AG09319 (cell line): ENCODE measurements at regions not wholly inside any gene's neighbourhood (a gene's known extent, or its start where the extent isn't known, plus 50 kb on each side); places are given as distances from the start of the nearest gene placed in this dataset.

Source experiments
- DNase-seq: peaks from one replicate; pipeline ENCODE4 v3.0.0-alpha.2; 2010; ENCODE audit warnings: low read depth; ENCODE audit errors: extremely low read depth
- TF ChIP-seq, protein P1 (sequence below): IDR thresholded peaks from 2 replicates; pipeline ENCODE4 v1.5.1; 2011; ENCODE audit warnings: low read depth, mild to moderate bottlenecking, inconsistent platforms, low read length, moderate library complexity

DNA sequence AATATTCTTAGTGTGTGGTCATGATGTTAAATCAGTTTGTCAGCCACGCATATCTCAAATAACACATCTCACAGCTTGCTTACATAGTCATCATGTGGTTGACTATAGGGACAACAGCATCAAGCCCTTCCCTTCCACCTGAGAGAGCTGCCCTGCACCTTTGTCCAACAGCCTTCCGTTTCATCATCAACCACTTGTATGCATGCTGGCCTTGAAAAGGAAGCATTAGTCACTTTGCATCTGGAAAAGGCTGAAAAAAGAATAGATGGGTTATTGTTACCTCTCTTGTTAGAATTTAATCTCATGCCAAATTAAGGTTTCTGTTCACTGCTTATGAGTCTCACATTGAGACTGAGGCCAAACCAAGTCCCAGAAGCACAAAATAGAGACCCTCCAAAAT lies 1586.5 kb upstream of the SEL1L start:
- no peak for DNase-seq

DNA sequence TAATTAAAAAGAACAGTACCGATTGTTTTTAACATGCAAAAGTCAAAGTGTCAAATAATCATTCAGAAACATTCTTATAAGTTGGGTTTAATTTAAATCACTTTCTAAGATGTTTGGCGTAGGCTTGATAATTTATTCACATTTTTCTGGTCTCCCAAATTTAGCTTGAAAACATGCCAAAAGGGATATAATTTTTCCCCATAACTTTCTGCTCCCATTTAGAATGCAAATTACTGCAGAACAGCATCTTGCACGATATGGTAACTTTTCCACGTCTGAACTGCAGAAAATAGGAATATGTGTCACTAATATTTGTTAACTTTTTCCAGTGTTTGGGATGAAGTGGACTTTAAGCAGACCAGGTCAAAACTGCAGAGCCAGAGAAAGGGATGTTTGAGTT lies 1592.4 kb upstream of the SEL1L start:
- TF ChIP-seq, protein P1, sequence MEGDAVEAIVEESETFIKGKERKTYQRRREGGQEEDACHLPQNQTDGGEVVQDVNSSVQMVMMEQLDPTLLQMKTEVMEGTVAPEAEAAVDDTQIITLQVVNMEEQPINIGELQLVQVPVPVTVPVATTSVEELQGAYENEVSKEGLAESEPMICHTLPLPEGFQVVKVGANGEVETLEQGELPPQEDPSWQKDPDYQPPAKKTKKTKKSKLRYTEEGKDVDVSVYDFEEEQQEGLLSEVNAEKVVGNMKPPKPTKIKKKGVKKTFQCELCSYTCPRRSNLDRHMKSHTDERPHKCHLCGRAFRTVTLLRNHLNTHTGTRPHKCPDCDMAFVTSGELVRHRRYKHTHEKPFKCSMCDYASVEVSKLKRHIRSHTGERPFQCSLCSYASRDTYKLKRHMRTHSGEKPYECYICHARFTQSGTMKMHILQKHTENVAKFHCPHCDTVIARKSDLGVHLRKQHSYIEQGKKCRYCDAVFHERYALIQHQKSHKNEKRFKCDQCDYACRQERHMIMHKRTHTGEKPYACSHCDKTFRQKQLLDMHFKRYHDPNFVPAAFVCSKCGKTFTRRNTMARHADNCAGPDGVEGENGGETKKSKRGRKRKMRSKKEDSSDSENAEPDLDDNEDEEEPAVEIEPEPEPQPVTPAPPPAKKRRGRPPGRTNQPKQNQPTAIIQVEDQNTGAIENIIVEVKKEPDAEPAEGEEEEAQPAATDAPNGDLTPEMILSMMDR, result no peak

More for the DNA sequence above, 1586.5 kb upstream of the SEL1L start:
- TF ChIP-seq, protein P1, result no peak

GRCh38 chr14:83128783-83129182 lies 1595.1 kb upstream of the SEL1L start:
- TF ChIP-seq, protein P1, result no peak
- no peak for DNase-seq

More for the DNA sequence above, 1592.4 kb upstream of the SEL1L start:
- no peak for DNase-seq

DNA sequence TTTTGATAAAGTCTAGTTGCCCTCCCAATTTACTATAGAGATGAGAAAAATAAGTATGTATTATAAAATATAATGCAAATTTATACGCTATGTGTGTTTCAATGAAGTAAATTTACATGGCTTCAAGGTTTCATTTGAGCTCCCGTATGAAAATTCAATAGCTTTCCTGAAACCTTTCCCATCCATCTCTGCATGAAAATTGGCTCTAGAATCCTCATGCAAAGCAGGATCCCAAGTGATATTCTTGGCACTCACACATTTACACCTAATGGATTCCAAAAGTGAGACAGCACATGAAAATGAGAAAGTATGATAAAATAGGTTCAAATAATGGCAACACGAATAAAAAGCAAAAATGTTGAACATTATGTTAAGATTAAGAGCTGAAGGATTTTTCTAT lies 1595.8 kb upstream of the SEL1L start:
- TF ChIP-seq, protein P1, result no peak
- no peak for DNase-seq

- TF ChIP-seq, protein P1, result no peak
- no peak for DNase-seq
Measured at GRCh38 chr14:83133981-83134645, 1600.5 kb upstream of the SEL1L start.

DNA sequence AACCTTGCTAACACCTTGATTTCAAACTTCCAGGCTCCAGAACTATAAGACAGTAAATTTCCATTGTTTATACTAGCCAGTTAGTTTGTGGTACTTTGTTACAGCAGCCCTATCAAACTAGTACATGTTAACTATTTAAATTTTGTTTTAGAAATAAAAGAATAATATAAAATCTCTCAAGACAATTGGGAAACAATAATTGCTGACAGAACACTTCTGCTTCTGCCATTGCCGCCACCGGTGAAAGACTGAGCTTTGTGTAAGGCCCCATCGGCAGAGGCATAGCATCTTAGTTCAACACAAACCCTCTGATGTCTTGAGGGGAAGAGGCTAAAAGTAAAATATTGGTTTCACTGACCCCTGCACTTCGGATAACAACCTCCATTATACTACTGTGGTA lies 1607.1 kb upstream of the SEL1L start:
- no peak for DNase-seq
- TF ChIP-seq, protein P1, result no peak

DNA sequence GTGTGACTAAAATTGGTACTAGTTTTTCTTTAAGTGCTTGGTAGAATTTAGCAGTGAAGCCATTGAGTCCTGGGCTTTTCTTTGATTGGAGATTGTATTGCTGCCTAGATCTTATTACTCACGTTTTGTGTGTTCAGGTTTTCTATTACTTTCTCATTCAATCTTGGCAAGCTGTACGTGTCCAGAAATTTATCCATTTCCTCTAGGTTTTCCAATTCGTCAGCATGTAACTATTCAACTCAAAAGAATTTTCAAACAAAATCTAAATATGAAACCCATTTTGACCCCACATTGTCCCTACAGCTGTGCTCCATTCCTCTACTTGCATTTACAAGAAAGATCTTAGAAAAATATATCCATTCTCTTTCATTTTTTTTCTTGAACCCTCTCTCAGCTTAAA lies 1613.4 kb upstream of the SEL1L start:
- DNase-seq, result peak; percentile 1

More for the DNA sequence above, 1613.4 kb upstream of the SEL1L start:
- TF ChIP-seq, protein P1, result no peak
